GM21360 (cell line): ENCODE measurements at regions not wholly inside any gene's neighbourhood (a gene's known extent, or its start where the extent isn't known, plus 50 kb on each side); places are given as distances from the start of the nearest gene placed in this dataset.

Experiments
- ATAC-seq: cut with Tn5 transposase; IDR thresholded peaks from one replicate; pipeline ENCODE4 v1.9.1; 2021; ENCODE audit warnings: mild to moderate bottlenecking, moderate library complexity; ENCODE audit not compliant: unreplicated experiment

DNA sequence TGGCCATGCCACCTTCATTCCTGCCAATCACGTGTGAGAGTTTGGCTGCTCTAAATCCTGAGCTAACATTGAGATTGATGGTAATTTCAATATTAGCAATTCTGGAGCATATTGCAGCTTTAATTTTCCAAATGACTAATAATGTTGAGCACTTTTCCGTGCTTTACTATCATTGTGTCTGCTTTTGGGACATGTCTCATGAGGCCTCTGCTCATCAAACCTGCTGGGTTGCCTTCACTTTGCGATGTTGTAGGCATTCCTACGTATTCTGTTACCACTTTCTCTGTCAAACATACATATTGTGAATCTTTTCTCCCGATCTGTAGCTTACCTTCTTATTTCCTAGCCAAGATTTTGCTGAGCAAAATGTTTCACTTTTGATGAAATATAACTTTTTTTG is 466.6 kb downstream of the GALR1 start:
- ATAC-seq: no peak

DNA sequence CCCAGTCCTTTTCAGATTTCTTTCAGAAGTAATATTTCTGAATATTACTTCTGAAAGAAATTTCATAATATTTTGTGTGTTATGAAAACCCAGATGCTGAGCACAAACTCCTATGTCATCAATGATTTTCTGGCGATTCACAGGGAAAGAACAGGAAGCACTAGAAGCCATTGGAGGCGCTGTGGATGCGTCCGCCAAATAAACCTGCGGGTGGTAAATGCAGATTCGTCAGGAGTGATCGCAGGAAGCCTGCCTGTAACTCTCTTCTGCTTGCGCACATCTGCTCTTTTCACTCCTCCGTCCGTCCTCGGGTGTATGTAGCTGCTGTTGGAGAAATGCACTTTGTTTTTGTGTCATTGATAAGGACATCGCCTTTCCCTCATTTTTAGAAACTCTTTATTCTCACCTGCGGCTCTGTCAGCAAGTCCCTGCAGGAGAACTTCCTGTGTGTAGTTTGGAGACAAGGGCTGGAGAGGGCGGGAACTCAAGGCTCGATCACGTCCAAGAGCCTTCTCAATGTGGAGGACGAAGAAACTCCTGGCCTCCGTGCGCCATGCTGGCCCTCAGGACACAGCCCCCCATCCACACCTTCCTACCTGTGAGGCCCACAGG is 483.8 kb downstream of the GALR1 start:
- no peak for ATAC-seq

DNA sequence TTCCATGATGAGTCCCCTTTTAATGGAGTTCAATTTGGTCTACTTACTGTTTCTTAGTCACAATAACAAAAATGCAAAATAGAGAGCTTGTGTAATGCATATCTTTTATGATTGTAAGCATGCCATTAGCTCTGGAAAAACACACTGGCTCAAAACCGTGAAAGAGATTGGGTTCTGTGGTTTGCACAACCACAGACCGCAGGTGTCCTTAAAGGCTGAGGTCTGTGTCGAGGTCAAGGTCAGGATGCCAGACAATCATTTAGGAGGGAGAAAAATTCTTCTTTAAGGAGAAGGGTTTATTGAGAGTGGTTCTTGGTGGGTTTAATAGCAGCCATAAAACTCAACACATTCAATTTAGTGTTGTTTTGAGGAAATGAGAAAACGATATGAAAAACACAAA is 487.2 kb downstream of the GALR1 start:
- no peak for ATAC-seq

DNA sequence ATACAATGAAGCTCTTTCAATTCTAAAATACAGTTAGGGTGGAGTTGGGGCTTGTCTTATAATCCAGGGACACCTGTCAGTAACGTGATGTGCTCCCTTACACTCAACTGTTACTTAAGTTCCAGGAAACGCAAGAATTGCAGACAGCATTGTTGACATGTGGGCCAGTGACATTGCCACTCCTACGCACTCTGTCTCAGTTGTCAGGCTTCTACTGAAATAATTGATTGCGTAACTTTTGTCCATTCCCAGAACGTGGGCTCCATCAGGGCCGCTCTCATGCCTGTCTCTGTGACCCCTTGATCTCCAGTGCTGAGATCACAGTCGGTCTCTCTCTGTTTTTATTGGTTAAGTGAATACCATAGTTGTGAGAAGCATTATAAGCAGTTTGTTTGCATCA is 487.8 kb downstream of the GALR1 start:
- ATAC-seq: no peak

DNA sequence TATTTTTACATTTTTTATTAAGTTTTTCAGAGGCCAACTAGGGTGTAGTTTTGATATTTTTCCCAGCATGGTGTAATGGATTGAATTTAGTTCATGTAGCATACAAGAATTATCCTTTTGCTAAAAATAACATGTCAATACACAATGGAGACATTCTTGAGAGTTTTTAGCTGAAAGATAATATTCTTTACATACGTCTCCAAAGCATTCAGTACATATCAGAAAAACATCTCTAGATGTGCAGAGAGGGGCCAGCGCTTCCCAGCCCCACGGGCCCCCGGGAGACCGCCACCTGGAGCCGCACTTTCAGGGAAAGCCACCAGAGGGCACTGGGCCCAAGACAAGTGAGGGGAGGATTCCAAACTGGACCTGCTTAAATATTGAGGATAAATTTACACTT is 499.4 kb downstream of the GALR1 start:
- no peak for ATAC-seq

DNA sequence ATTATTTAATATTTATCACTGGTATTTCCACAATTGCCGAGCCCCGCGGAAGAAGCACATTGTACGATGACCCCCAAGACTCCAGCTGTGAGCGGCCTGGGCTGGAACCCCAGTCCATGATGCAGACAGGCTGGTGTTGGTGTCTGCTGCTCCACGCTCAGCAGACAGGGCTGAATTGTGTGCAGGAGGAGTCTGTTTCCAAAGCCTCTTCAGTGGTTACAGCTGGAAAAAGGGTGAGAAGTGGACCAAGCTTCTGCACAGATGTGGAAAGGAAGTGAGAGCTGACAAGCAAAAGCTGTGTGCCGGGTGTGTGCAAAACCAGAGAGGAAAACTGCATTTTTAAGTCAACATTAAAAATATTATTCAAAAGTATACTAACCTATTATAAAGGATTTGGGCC is 500.4 kb downstream of the GALR1 start:
- no peak for ATAC-seq

DNA sequence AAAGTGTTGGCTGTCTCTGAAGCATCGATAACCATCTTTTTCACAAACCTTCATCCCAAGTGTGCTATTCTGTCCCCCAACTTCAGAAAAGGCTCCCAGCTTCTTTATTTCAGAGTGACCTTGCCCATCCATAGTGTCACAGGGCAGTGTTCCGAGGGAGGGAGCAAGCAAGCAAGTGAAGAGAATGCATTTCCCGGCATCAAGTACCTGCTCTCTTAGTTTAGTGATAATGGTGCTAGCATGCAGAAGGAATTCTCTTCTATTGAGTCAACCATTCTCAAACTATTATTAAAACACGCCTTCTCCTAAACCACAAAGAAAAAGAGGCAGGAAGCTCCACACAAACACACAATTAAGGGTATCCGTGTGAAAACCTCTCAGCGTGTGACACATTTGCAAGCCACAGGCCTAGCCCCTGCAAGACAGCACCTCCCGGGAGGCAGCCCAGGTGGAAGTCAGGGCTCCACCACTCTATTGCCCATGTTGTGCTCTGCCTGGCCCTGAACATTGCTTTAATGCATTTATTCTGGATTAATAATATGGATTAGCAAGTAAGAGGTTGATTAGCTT is 504.9 kb downstream of the GALR1 start:
- no peak for ATAC-seq

DNA sequence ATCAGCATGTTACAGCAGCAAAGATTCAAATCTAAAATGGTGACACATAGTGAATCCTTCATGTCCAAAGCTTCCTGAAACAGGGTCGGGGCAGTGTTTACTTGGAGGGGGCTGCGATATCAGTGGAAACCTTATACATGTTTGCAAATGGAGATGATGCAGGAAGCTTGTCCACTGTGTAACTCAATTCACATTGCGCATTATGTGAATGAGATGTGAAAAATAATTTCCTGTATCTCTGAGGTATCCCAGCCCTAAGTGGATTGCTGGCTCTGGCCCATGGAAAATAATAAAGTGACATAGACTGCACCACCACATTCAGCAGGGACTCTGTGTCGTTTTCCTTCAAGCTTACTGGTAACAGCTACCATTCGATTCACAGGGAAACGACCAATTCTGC is 505.5 kb downstream of the GALR1 start:
- no peak for ATAC-seq

DNA sequence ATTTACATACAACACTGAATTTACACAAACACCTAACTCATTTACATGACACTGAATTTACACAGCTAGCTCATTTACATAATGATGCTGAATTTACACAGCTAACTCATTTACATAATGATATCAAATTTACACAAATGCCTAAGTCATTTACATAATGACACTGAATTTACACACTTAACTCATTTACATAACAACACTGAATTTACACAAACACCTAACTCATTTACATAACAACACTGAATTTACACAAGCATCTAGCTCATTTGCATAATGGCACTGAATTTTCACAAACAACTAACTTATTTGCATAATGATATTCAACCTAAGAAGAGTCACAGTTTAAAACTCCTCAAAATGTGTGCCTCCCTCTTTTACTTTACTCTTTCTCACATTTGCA is 511.7 kb downstream of the GALR1 start:
- no peak for ATAC-seq

DNA sequence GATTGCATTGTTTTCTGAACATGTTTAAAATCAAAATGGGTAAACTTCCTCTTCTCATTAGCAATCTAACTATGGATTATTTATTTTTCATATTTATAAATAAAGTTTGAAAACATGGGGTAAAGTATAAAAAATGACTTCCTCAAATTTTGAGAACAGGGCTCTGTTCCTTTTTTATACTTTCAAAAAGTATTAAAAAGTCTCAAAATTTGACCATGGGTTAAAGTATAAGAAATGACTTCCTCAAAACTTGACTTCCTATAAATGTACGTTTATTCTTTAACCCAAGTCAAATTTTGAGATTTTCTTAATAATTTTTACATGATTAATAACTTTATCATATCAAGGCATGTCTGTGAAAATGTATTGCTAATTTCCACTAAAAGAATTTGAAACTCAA is 512.4 kb downstream of the GALR1 start:
- ATAC-seq: no peak

DNA sequence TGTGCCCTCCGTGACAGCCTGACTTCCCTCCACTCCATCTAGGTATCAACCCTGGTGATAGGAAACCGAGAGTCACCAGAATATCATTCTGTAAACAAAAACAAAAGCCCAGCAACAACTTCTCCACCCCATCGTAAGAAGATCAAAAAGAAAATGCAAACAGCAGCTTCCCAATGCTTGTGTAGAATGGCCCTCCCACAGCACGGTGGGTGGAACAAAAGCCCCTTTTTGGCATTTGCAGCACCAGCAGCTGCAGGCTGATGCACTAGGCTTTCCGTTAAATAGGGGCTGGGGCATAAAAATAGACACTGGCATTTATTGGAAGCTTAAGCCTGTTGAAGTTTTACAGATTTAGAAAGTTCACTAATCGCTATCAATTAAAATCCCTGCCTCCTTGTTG is 513.0 kb downstream of the GALR1 start:
- ATAC-seq: no peak

DNA sequence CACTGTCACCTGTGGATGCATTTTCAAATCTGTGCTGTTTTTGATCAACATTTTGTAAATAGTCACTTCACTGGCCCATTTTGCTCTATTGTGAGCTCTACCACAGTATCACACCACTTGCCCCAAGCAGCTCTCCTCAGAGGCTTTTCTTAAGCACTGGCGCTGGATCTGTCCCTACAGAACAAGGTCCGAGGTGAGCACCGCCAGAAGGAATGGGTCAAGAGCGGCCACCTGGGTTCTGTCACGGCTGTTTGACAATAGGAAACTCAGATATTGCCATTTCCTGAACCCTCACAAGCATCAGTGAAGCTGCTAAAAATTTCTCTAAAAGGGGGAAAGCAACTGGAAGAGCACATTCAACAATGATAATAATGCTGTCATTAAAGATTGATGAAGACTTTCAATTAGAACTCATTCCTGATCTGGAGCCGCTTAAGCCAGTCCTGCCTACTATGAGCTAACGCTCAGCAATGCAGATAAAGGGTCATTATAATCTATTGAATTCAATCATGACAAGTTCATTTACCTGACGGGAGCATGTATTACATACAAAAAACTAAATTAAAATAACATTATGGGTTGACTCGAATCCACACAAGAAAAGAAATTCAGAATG is 514.0 kb downstream of the GALR1 start:
- no peak for ATAC-seq

DNA sequence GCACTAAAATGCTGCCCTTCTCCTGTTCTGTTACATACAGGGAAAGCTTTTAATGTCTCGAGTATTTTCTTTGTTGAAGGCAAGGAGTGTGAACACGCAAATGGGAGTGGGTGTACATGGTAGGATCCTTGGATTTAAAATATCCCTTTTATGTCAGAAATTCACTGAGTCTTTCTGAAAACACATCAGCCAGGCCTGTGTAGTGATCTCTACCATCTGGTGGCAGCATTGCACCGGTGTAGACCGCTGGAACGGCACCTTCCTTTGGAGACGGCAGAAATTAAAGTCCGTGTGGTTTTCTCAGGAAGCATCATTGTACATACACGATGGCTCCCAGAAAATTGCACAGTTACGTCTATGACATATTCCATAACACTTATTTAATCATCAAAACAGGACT is 515.8 kb downstream of the GALR1 start:
- no peak for ATAC-seq

DNA sequence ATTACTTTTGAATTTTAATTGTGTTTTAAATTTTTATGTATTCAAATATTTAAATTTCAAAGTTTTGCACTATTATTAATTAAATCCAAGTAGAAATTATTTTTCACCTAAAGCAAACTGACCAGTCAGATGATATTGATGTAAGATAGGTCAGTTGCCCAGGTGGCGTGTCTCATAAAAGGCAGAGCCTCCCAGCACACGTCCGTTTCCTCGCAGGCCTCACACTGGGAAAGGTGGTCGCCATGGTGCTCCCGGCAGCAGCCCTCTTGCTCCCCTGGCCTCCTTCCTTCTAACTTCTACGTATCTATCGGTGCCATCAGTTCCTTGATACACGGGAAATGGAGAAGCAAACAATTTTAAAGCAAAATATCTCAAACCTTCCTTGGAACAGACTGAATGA is 516.8 kb downstream of the GALR1 start:
- no peak for ATAC-seq

DNA sequence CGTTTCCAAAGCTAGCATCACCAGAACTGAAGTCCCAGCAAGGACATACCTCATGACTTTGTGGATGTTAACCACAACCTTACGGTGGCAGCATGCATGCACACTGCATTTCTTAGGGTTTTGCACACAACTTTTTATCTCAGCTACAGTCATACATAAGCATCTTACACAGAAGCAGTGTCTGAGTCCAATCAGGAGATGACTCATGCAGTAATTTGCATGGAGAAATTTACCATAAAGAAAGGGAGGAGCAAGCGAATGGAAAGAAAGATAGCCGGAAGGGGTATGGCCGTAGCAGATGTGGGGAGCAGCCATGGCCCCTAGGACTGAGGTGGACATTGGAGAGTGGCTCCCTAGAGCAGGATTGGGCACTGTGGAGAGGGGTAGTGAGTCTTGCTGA is 522.5 kb downstream of the GALR1 start:
- ATAC-seq: no peak

DNA sequence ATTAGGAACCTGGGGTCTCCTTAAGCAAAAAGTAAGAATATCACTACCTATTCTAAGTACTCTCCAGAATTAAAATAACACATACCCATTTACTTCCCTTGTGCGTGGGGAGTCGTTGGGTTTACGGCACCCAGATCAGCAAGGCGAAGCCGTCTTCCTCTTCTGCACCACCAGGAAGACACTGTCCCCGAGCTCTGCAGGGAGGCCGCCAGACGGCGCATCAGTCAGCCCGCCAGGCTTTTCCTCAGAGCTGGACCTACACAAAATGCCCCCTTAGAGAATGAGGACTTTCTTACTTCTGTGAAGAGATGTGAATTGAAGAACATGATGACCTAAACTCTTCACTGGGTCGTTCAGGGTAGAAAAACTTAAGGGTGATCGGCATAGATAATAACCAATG is 526.5 kb downstream of the GALR1 start:
- ATAC-seq: no peak

DNA sequence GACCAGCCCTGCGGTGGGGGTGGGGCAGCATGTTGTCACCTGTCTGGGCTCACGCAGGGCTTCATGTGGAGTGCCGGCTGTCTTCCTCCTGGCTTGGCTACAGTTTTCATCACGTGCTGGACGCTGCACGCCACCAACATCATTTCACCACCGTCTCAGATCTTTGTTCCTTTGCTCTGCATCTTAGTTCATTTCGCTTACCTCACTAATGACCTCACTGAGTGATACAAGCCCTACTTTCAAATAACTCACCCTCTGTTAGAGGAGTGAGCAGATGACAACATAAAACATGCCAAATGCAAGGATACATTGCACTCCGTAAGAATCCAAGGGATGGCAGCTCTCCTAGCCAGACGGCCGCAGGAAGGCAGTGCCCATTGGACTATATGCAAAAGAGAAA is 527.5 kb downstream of the GALR1 start:
- no peak for ATAC-seq

DNA sequence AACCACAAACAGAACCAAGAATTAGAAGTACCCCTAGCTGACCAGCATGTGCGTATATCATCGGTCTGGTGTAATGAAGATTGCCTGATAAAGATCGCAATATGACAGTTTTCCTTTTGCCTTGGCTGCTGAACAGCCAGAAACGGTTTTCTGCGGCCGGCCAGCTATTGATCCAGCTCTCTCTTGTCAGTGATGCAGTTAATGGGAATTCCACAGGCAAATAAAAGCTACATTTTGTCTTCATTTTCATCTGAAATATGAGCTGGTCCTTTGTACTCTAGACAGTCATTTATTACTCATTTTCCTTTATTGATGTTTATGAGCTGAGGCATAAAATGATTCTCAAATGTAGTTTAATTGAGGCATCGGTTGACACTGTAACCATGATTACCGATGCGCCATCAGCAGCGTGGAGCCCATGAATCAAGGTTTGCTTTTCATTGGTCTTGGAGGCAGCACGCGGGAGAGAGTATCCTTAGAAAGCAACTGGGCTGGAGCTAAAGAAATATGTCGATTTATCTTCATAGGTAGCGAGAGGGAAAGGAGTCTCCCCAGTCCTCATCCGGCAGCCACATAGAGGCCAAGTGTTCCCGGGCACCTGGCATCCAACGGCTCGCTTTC is 535.2 kb downstream of the GALR1 start:
- no peak for ATAC-seq

DNA sequence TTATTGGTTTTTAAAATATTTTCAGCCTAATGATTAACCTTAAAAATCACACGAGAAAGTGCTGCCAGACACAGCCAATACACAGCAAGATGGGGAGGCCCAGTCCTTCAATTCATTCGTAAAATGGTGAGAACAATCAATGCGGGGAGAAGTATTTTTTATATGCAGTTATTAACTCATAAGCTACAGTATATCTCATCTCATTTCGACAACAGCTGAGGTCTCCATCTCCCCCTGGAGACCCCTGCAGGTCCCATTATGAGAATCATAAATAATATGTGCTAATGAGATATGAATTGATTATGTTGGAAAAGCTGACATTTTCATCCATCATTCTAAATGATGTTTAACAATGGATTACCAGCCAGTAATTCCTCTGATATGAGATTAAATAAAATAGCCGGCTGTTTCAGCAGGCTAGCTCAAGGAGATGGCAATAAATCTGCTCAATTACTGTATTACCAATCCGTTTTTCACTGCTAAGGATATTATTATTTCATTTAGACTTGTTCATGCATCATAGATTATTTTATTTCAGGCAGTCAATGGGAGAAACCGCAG is 535.8 kb downstream of the GALR1 start:
- ATAC-seq: no peak

DNA sequence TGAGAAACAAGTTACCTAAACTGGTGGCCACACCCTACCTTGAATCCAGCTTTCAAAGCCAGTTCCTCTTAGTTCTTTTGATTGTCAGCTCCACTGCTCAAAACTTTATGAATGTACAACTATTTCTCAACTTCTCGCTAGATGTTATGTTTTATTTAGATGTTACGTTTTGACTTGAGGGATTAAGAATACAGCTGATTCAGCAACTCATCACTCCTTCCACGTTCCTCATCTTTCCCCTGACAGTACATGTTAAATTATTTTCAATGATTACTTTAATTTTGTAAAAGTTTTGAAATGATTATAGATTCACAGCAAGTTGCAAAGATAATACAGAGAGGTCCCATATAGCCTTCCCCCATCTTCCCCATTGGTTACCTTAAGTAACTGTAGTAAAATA is 553.4 kb downstream of the GALR1 start:
- ATAC-seq: no peak

DNA sequence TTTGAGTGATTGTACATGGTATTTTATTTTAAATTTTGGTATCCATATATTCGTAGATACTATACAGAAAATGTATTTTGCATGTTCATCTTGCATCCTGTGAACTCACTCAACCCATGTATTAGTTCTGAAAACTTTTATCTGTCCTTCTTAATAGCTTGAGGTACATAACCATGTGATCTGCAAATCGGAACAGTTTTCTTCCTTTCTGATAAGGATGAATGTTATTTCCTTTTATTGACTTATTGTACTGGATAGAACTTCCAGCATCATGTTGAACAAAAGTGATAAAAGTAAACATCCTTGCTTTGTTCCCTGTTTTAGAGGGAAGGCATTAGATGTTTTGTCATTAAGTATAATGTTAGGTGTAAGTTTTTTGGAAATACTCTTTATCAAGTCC is 554.7 kb downstream of the GALR1 start:
- no peak for ATAC-seq

DNA sequence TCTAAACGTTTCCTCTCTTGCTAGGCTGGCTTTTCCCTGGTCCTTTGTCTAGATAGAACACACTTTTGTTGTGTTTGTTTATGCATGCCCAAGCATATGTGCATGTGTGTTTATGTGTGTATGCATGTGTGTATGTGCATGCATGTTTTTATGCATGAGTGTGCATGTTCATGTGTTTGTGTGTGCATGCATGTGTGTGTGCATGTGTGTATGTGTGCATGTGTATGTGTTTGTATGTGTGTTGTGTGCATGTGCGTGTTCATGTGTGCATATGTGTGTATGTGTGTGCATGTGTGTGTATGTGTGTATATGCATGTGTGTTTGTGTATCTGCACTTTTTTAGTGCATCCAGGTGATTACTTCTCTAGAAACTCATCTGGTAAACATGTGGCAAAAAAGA is 558.0 kb downstream of the GALR1 start:
- no peak for ATAC-seq
